GM23338 (cell line): ENCODE measurements at regions not wholly inside any gene's neighbourhood (a gene's known extent, or its start where the extent isn't known, plus 50 kb on each side); places are given as distances from the start of the nearest gene placed in this dataset.

ENCODE experiments used
- ATAC-seq: fragments of 200-7000 bp; cut with Tn5 transposase; 3 replicates; pipeline ENCODE4 v1.9.1; 2020
- DNase-seq: peaks from one replicate; pipeline ENCODE4 v3.0.0-alpha.2; 2015; ENCODE audit warnings: low spot score
- H2AFZ ChIP-seq: fragments of 200-600 bp; sonication (generic); 2 replicates; pipeline ENCODE4 v1.8.0; 2016; ENCODE audit warnings: antibody characterized with exemption, mild to moderate bottlenecking, moderate library complexity
- H3F3A ChIP-seq: fragments of 200-600 bp; sonication (generic); replicated peaks from 2 replicates; pipeline ENCODE4 v1.8.0; 2017; ENCODE audit warnings: antibody characterized with exemption, mixed run types, low read depth
- H3K27ac ChIP-seq: fragments of 200-600 bp; sonication (generic); 2 replicates; pipeline ENCODE4 v1.6.1; 2016; ENCODE audit warnings: low read depth
- H3K27me3 ChIP-seq: fragments of 200-600 bp; sonication (generic); 2 replicates; pipeline ENCODE4 v1.8.0; 2016; ENCODE audit warnings: mild to moderate bottlenecking, mixed run types, moderate library complexity; ENCODE audit not compliant: insufficient read depth
- H3K36me3 ChIP-seq: fragments of 200-600 bp; sonication (generic); 2 replicates; pipeline ENCODE4 v1.8.0; 2016; ENCODE audit warnings: mild to moderate bottlenecking; ENCODE audit not compliant: insufficient read depth
- H3K4me1 ChIP-seq: fragments of 200-600 bp; sonication (generic); 2 replicates; pipeline ENCODE4 v1.8.0; 2016; ENCODE audit warnings: mild to moderate bottlenecking, moderate library complexity; ENCODE audit not compliant: insufficient read depth
- H3K4me2 ChIP-seq: fragments of 200-600 bp; sonication (generic); 2 replicates; pipeline ENCODE4 v1.7.1; 2017; ENCODE audit warnings: mixed run types
- H3K4me3 ChIP-seq: fragments of 200-600 bp; sonication (generic); 2 replicates; pipeline ENCODE4 v1.6.1; 2016; ENCODE audit warnings: mixed run types
- H3K79me2 ChIP-seq: fragments of 200-600 bp; sonication (generic); replicated peaks from 2 replicates; pipeline ENCODE4 v1.8.0; 2017; ENCODE audit warnings: mild to moderate bottlenecking; ENCODE audit not compliant: insufficient read depth
- H3K9me2 ChIP-seq: fragments of 200-600 bp; sonication (generic); 2 replicates; pipeline ENCODE4 v1.8.0; 2017; ENCODE audit not compliant: insufficient read depth
- H4K20me1 ChIP-seq: fragments of 200-600 bp; sonication (generic); replicated peaks from 2 replicates; pipeline ENCODE4 v1.8.0; 2017; ENCODE audit warnings: mild to moderate bottlenecking; ENCODE audit not compliant: insufficient read depth
- H3K27ac Mint-ChIP-seq: 2 replicates; pipeline ENCODE4 v1.8.0; 2020; ENCODE audit warnings: inconsistent platforms, mild to moderate bottlenecking, moderate library complexity, mixed read lengths
- H3K27me3 Mint-ChIP-seq: 3 replicates; pipeline ENCODE4 v1.8.0; 2022; ENCODE audit warnings: low read depth, mild to moderate bottlenecking, moderate library complexity, mixed read lengths, inconsistent platforms; ENCODE audit not compliant: insufficient read depth, poor library complexity
- H3K36me3 Mint-ChIP-seq: 3 replicates; pipeline ENCODE4 v1.8.0; 2021; ENCODE audit warnings: low read depth, mild to moderate bottlenecking, inconsistent platforms, moderate library complexity, mixed read lengths
- H3K4me1 Mint-ChIP-seq: 3 replicates; pipeline ENCODE4 v1.8.0; 2020; ENCODE audit warnings: mild to moderate bottlenecking, inconsistent platforms, mixed read lengths
- H3K4me3 Mint-ChIP-seq: 3 replicates; pipeline ENCODE4 v1.8.0; 2021; ENCODE audit warnings: moderate library complexity, mild to moderate bottlenecking, inconsistent platforms, mixed read lengths
- H3K9me3 Mint-ChIP-seq: 3 replicates; pipeline ENCODE4 v1.8.0; 2020; ENCODE audit warnings: moderate library complexity, mild to moderate bottlenecking, inconsistent platforms, mixed read lengths
- ETS1 ChIP-seq: IDR thresholded peaks from 2 replicates; pipeline ENCODE4 v1.6.1; 2016; ENCODE audit warnings: antibody characterized with exemption
- EZH2phosphoT487 ChIP-seq: fragments of 200-600 bp; sonication (generic); IDR thresholded peaks from one replicate; pipeline ENCODE4 v1.8.1; 2018; ENCODE audit warnings: antibody characterized with exemption; ENCODE audit not compliant: unreplicated experiment
- JUNB ChIP-seq: IDR thresholded peaks from one replicate; pipeline ENCODE4 v1.6.1; 2016; ENCODE audit warnings: antibody characterized with exemption; ENCODE audit not compliant: unreplicated experiment
- NANOG ChIP-seq: IDR thresholded peaks from 2 replicates; pipeline ENCODE4 v1.6.1; 2016; ENCODE audit warnings: antibody characterized with exemption, borderline replicate concordance
- REST ChIP-seq: IDR thresholded peaks from one replicate; pipeline ENCODE4 v1.6.1; 2018; ENCODE audit warnings: antibody characterized with exemption; ENCODE audit not compliant: unreplicated experiment
- ZNF462 ChIP-seq: fragments of 250-450 bp; sonication (Bioruptor Pico); IDR thresholded peaks from 2 replicates; pipeline ENCODE4 v1.5.0; 2020; ENCODE audit warnings: mild to moderate bottlenecking, moderate library complexity

GRCh38 chr1:167146903-167147539 lies 53.1 kb downstream of the STYXL2 start:
- no peak overlapping the region for H3K4me2 ChIP-seq
- no peaks in the 10 kb centered on the region for H3F3A ChIP-seq
- H3K4me3 Mint-ChIP-seq = no peak overlapping the region
- H3K4me1 Mint-ChIP-seq = peaks cover 14% of the 10 kb centered on the region
- no peak for TF ChIP-seq JUNB
- no peak for TF ChIP-seq NANOG
- TF ChIP-seq REST = no peak
- TF ChIP-seq EZH2phosphoT487 = no peak
- TF ChIP-seq ETS1 = no peak
- TF ChIP-seq ZNF462 (CRISPR knock-in tag) = no peak
- H3K9me2 ChIP-seq = peaks cover 4% of the 10 kb centered on the region; the same call in 1 of the 2 replicates
- H2AFZ ChIP-seq = no peak overlapping the region
- H3K4me3 ChIP-seq = no peak overlapping the region
- peaks cover 19% of the 10 kb centered on the region for H3K9me3 Mint-ChIP-seq
- no peaks in the 10 kb centered on the region for H4K20me1 ChIP-seq
- no peaks in the 10 kb centered on the region for H3K27me3 ChIP-seq
- H3K27ac Mint-ChIP-seq = 0 out of 2 replicates have a peak overlapping the region, but pooled peaks have one; percentile 15
- H3K4me1 ChIP-seq = peaks cover 3% of the 10 kb centered on the region; the same call in 1 of the 2 replicates
- no peaks in the 10 kb centered on the region for H3K36me3 ChIP-seq
- H3K36me3 Mint-ChIP-seq = peaks cover 17% of the 10 kb centered on the region
- H3K27ac ChIP-seq = no peak overlapping the region
- peaks cover 3% of the 10 kb centered on the region for H3K27me3 Mint-ChIP-seq
- no peaks in the 10 kb centered on the region for H3K79me2 ChIP-seq
- DNase-seq (no peak), ATAC-seq (no peak)
